ENCODE measurements at regions not wholly inside any gene's neighbourhood (a gene's known extent, or its start where the extent isn't known, plus 50 kb on each side); places are given as distances from the start of the nearest gene placed in this dataset.

- Histone ChIP-seq H3K4me1 (ENCODE audit: control insufficient read depth in 2 of 2, insufficient read depth in 2 of 2, low read length in 2 of 2) (no peaks in the 10 kb centered on the region), H3K4me3 (ENCODE audit: control extremely low read depth in 1 of 5, extremely low read depth in 1 of 5, insufficient read depth in 1 of 5, low read depth in 2 of 5, low read length in 4 of 5) (no peak overlapping the region), H3K9me3 (ENCODE audit: control extremely low read depth in 1 of 3, control insufficient read depth in 2 of 3, insufficient read depth in 1 of 3, low read length in 2 of 3) (no peaks in the 10 kb centered on the region), H2AFZ (ENCODE audit: insufficient read depth, low read depth, low read length, poor library complexity, severe bottlenecking) (no peak overlapping the region), H3K27ac (ENCODE audit: low read length in 2 of 2) (no peak overlapping the region), H3K9ac (ENCODE audit: low read length) (no peak overlapping the region), H3K27me3 (replicated peaks in 1 of 4; ENCODE audit: control extremely low read depth in 1 of 4, control insufficient read depth in 3 of 4, insufficient read depth in 4 of 4, low read length in 3 of 4) (no peaks in the 10 kb centered on the region), H3K4me2 (replicated peaks; ENCODE audit: low read depth, low read length, poor library complexity, severe bottlenecking) (no peak overlapping the region), H3K36me3 (replicated peaks in 1 of 2; ENCODE audit: control extremely low read depth in 1 of 2, control insufficient read depth in 1 of 2, extremely low read depth in 1 of 2, insufficient read depth in 2 of 2, low read length in 1 of 2) (no peaks in the 10 kb centered on the region), H3K79me2 (ENCODE audit: control insufficient read depth, insufficient read depth, low read length) (no peaks in the 10 kb centered on the region), H4K20me1 (ENCODE audit: control insufficient read depth, insufficient read depth, low read length, poor library complexity, severe bottlenecking) (no peaks in the 10 kb centered on the region)
- no peak for ATAC-seq (ENCODE audit: low read depth)
- H3K4me1 Mint-ChIP-seq: no peaks in the 10 kb centered on the region
- no CpG with 5 or more reads among the region's 1 CpG for WGBS (ENCODE audit: insufficient coverage)
- DNase-seq: no peak
- H3K4me3 Mint-ChIP-seq: no peak overlapping the region
- no peak for TF ChIP-seq EZH2 (IDR thresholded peaks at IDR 0.05; ENCODE audit: borderline replicate concordance, insufficient read depth, low read depth, low read length, poor library complexity, severe bottlenecking)
- TF ChIP-seq, protein P1, sequence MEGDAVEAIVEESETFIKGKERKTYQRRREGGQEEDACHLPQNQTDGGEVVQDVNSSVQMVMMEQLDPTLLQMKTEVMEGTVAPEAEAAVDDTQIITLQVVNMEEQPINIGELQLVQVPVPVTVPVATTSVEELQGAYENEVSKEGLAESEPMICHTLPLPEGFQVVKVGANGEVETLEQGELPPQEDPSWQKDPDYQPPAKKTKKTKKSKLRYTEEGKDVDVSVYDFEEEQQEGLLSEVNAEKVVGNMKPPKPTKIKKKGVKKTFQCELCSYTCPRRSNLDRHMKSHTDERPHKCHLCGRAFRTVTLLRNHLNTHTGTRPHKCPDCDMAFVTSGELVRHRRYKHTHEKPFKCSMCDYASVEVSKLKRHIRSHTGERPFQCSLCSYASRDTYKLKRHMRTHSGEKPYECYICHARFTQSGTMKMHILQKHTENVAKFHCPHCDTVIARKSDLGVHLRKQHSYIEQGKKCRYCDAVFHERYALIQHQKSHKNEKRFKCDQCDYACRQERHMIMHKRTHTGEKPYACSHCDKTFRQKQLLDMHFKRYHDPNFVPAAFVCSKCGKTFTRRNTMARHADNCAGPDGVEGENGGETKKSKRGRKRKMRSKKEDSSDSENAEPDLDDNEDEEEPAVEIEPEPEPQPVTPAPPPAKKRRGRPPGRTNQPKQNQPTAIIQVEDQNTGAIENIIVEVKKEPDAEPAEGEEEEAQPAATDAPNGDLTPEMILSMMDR (IDR thresholded peaks at IDR 0.05): no peak
- CTCF ChIA-PET: no interaction called here
- peaks cover 2% of the 10 kb centered on the region for H3K9me3 Mint-ChIP-seq (ENCODE audit: insufficient read depth)
- no peak overlapping the region for H3K27ac Mint-ChIP-seq
- H3K27me3 Mint-ChIP-seq: no peaks in the 10 kb centered on the region
- intact Hi-C loops (cut with micrococcal nuclease): no loop called here
- POLR2A ChIA-PET: no interaction called here
These were observed 144.9 kb upstream of the HAPLN1 start for GRCh38 chr5:83865579-83865978.

- H3K27me3 Mint-ChIP-seq: no peaks in the 10 kb centered on the region
- Histone ChIP-seq H3K79me2 (ENCODE audit: control insufficient read depth, insufficient read depth, low read length) (no peaks in the 10 kb centered on the region), H3K4me1 (ENCODE audit: control insufficient read depth in 2 of 2, insufficient read depth in 2 of 2, low read length in 2 of 2) (no peaks in the 10 kb centered on the region), H3K27me3 (replicated peaks in 1 of 4; ENCODE audit: control extremely low read depth in 1 of 4, control insufficient read depth in 3 of 4, insufficient read depth in 4 of 4, low read length in 3 of 4) (no peaks in the 10 kb centered on the region), H3K4me2 (replicated peaks; ENCODE audit: low read depth, low read length, poor library complexity, severe bottlenecking) (no peak overlapping the region), H3K4me3 (ENCODE audit: control extremely low read depth in 1 of 5, extremely low read depth in 1 of 5, insufficient read depth in 1 of 5, low read depth in 2 of 5, low read length in 4 of 5) (no peak overlapping the region), H4K20me1 (ENCODE audit: control insufficient read depth, insufficient read depth, low read length, poor library complexity, severe bottlenecking) (no peaks in the 10 kb centered on the region), H3K27ac (ENCODE audit: low read length in 2 of 2) (no peak overlapping the region), H3K9me3 (ENCODE audit: control extremely low read depth in 1 of 3, control insufficient read depth in 2 of 3, insufficient read depth in 1 of 3, low read length in 2 of 3) (no peaks in the 10 kb centered on the region), H2AFZ (ENCODE audit: insufficient read depth, low read depth, low read length, poor library complexity, severe bottlenecking) (no peak overlapping the region), H3K36me3 (replicated peaks in 1 of 2; ENCODE audit: control extremely low read depth in 1 of 2, control insufficient read depth in 1 of 2, extremely low read depth in 1 of 2, insufficient read depth in 2 of 2, low read length in 1 of 2) (no peaks in the 10 kb centered on the region), H3K9ac (ENCODE audit: low read length) (no peak overlapping the region)
- no peak overlapping the region for H3K27ac Mint-ChIP-seq
- ChIA-PET POLR2A (no interaction called here), CTCF (no interaction called here)
- H3K4me1 Mint-ChIP-seq: no peaks in the 10 kb centered on the region
- DNase-seq (no peak), ATAC-seq (ENCODE audit: low read depth) (no peak)
- intact Hi-C loops (cut with micrococcal nuclease): no loop called here
- H3K9me3 Mint-ChIP-seq (ENCODE audit: insufficient read depth): peaks cover 2% of the 10 kb centered on the region
- no CpG with 5 or more reads among the region's 1 CpG for WGBS (ENCODE audit: insufficient coverage)
- H3K4me3 Mint-ChIP-seq: no peak overlapping the region
- TF ChIP-seq, protein P1 (IDR thresholded peaks at IDR 0.05): no peak
- no peak for TF ChIP-seq EZH2 (IDR thresholded peaks at IDR 0.05; ENCODE audit: borderline replicate concordance, insufficient read depth, low read depth, low read length, poor library complexity, severe bottlenecking)
These were observed 144.0 kb upstream of the HAPLN1 start for GRCh38 chr5:83864652-83865051.

All from B cell (primary cell).